ENCODE measurements at regions not wholly inside any gene's neighbourhood (a gene's known extent, or its start where the extent isn't known, plus 50 kb on each side); places are given as distances from the start of the nearest gene placed in this dataset.

DNA sequence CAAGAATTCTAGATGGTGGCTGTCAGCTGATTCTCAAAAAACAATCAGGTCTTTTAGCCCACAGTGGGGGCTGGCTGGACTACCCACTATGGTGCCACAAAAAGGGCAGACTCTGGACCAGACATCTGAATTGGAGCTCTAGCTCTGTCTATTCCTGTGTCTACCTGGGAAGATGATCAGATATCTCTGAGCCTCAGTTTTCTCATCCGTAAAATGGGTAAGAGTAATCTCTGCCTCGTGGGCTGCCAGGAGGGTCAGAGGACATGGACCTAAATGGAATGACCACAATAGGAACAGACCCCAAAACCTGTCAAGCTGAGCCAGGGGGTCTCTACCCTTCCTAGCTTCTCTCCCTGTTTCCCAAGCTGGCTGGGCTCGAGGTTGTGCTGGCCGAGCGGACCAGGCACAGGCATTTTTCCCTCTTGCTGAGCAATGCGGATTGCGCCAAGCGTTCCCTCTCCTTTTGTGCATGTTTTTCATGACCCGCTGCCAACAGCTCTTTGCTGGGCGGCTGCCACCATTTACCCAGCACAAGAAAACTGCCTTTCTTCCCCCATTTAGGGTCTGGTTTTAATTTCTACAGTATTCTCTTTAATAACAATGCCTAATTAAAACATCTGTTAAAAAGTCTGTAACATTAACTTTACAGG, 74.7 kb upstream of the MAFB start:
- TF ChIP-seq, protein P1, sequence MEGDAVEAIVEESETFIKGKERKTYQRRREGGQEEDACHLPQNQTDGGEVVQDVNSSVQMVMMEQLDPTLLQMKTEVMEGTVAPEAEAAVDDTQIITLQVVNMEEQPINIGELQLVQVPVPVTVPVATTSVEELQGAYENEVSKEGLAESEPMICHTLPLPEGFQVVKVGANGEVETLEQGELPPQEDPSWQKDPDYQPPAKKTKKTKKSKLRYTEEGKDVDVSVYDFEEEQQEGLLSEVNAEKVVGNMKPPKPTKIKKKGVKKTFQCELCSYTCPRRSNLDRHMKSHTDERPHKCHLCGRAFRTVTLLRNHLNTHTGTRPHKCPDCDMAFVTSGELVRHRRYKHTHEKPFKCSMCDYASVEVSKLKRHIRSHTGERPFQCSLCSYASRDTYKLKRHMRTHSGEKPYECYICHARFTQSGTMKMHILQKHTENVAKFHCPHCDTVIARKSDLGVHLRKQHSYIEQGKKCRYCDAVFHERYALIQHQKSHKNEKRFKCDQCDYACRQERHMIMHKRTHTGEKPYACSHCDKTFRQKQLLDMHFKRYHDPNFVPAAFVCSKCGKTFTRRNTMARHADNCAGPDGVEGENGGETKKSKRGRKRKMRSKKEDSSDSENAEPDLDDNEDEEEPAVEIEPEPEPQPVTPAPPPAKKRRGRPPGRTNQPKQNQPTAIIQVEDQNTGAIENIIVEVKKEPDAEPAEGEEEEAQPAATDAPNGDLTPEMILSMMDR (IDR thresholded peaks at IDR 0.05) = no peak
- TF ChIP-seq POLR2AphosphoS5 (IDR thresholded peaks at IDR 0.05; ENCODE audit: low read depth, low read length) (no peak), TCF7L2 (IDR thresholded peaks at IDR 0.05; ENCODE audit: low read depth, low read length) (no peak)

Measured in Panc1 (cell line).